Naive thymus-derived CD8-positive, alpha-beta T cell (primary cell): ENCODE measurements at regions not wholly inside any gene's neighbourhood (a gene's known extent, or its start where the extent isn't known, plus 50 kb on each side); places are given as distances from the start of the nearest gene placed in this dataset.

Experiments used
- ATAC-seq, 2 donors: fragments of 150-1000 bp; cut with Tn5 transposase in 1 of 2; sonication (Bioruptor Pico), chemical (Tn5 transposase) in 1 of 2; 1 replicate in 1 of 2; 2 replicates in 1 of 2; pipeline ENCODE4 v1.10.0; 2021; ENCODE audit warnings: mild to moderate bottlenecking in 2 of 2, moderate library complexity in 2 of 2
- POLR2A ChIA-PET: fragments of 350-600 bp; sonication (Branson Sonifier 250); formaldehyde crosslinking; loops from one replicate; lab custom pipeline; 2021; ENCODE audit warnings: antibody characterized with exemption; lab: Charles Lee
- DNase-seq, 10 donors: peaks; one replicate each; pipeline versions ENCODE4 v3.0.0 to v3.0.0-alpha.2; 2020 to 2022
- H3K27ac Mint-ChIP-seq, 10 donors: one replicate each; pipeline ENCODE4 v1.8.0; 2020 to 2022; ENCODE audit warnings: mild to moderate bottlenecking in 10 of 10, mixed read lengths in 10 of 10, moderate library complexity in 4 of 10, inconsistent platforms in 1 of 10
- H3K27me3 Mint-ChIP-seq, 5 donors: one replicate each; pipeline ENCODE4 v1.8.0; 2021 to 2022; ENCODE audit warnings: mixed read lengths in 5 of 5
- H3K36me3 Mint-ChIP-seq, 3 donors: one replicate each; pipeline ENCODE4 v1.8.0; 2020 to 2022; ENCODE audit warnings: mixed read lengths in 3 of 3, mild to moderate bottlenecking in 2 of 3, inconsistent platforms in 1 of 3
- H3K4me1 Mint-ChIP-seq, 4 donors: one replicate each; pipeline ENCODE4 v1.8.0; 2021 to 2022; ENCODE audit warnings: mixed read lengths in 4 of 4
- H3K4me3 Mint-ChIP-seq, 10 donors: one replicate each; pipeline ENCODE4 v1.8.0; 2020 to 2022; ENCODE audit warnings: mild to moderate bottlenecking in 10 of 10, mixed read lengths in 10 of 10, moderate library complexity in 6 of 10, inconsistent platforms in 1 of 10
- H3K9me3 Mint-ChIP-seq, 9 donors: one replicate each; pipeline ENCODE4 v1.8.0; 2020 to 2022; ENCODE audit warnings: mixed read lengths in 9 of 9, mild to moderate bottlenecking in 3 of 9, inconsistent platforms in 1 of 9, moderate library complexity in 1 of 9

DNA sequence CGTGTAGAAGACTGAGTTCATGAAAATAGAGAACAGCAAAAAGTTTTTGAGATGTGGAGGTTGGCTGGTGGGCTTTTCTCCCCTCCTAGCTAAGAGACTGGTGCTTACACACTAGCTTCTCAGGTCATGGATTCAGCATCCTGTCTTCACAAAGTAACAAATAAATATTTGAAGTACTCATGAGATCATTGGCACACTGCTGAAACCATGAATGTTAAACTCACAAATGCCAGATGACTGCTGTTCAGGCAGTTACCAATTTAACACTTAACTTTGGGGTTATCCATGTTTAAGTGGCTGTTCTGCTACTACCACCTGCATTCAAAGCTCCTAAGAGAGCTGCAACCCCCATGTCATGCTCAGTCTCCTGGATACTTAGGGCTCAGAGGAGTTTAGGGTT is 119.0 kb upstream of the BET1 start:
- ATAC-seq = no peak
- H3K36me3 Mint-ChIP-seq = no peaks in the 10 kb centered on the region
- no peak for DNase-seq
- H3K27me3 Mint-ChIP-seq = peaks cover 2 to 22% (median 16%) of the 10 kb centered on the region in 5 donors
- no peak overlapping the region for H3K27ac Mint-ChIP-seq
- no peaks in the 10 kb centered on the region for H3K4me1 Mint-ChIP-seq
- H3K9me3 Mint-ChIP-seq = no peaks in the 10 kb centered on the region
- H3K4me3 Mint-ChIP-seq = no peak overlapping the region
- POLR2A ChIA-PET = no interaction called here

- H3K4me3 Mint-ChIP-seq = no peak overlapping the region
- POLR2A ChIA-PET = no interaction called here
- ATAC-seq = no peak
These were observed 122.9 kb upstream of the BET1 start for GRCh38 chr7:94127026-94127425.

GRCh38 chr7:94128072-94128471 is 123.9 kb upstream of the BET1 start:
- Mint-ChIP-seq H3K4me1 (no peaks in the 10 kb centered on the region), H3K4me3 (no peak overlapping the region), H3K9me3 (no peaks in the 10 kb centered on the region), H3K27me3 (peaks cover 2 to 19% (median 10%) of the 10 kb centered on the region in 5 donors), H3K27ac (no peak overlapping the region), H3K36me3 (no peaks in the 10 kb centered on the region)
- POLR2A ChIA-PET = no interaction called here
- no peak for DNase-seq
- no peak for ATAC-seq

More at GRCh38 chr7:94127026-94127425, 122.9 kb upstream of the BET1 start:
- Mint-ChIP-seq H3K36me3 (no peaks in the 10 kb centered on the region), H3K27ac (no peak overlapping the region), H3K4me1 (no peaks in the 10 kb centered on the region), H3K9me3 (no peaks in the 10 kb centered on the region), H3K27me3 (peaks cover 2 to 23% (median 10%) of the 10 kb centered on the region in 5 donors)
- no peak for DNase-seq

DNA sequence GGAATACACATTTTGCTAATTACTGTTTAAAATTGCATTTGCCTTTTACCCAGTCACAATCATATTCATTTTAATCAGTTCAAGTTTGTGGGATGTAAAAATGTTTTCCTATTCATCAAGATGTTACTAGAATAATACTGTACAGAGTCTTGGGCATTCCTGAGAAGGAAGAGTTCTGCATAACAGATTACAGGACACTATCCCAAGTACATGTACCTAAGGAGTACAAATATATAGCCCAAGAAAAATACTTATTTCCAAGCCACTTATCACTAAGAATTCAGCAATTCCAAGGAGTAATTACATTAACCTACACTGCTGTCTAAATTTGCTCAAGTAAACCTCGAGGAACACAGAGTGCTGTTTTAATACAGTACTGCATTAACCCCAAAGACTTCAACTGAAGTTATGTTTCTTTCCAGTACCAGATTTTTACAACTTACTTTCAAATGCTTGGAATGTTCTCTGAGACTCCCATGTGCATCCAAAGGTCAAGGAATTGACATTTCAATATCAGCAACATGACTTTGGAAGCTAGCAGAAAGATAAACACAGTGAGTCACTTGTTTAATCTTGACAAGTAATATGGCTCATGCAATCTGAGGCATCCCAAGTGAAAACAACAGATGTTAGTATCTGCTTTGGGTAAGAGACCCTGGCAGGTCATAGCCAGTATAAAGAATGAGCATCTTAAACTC is 125.4 kb upstream of the BET1 start:
- Mint-ChIP-seq H3K27me3 (peaks cover 2 to 19% (median 10%) of the 10 kb centered on the region in 5 donors), H3K4me3 (no peak overlapping the region), H3K4me1 (no peaks in the 10 kb centered on the region), H3K36me3 (no peaks in the 10 kb centered on the region), H3K27ac (no peak overlapping the region), H3K9me3 (no peaks in the 10 kb centered on the region)
- POLR2A ChIA-PET = no interaction called here
- DNase-seq = no peak
- no peak for ATAC-seq

GRCh38 chr7:94130716-94131115 is 126.6 kb upstream of the BET1 start:
- Mint-ChIP-seq H3K27me3 (peaks cover 2 to 13% (median 10%) of the 10 kb centered on the region in 5 donors), H3K36me3 (no peaks in the 10 kb centered on the region), H3K4me3 (no peak overlapping the region), H3K4me1 (no peaks in the 10 kb centered on the region), H3K27ac (no peak overlapping the region), H3K9me3 (no peaks in the 10 kb centered on the region)
- POLR2A ChIA-PET = no interaction called here
- DNase-seq (no peak), ATAC-seq (no peak)

DNA sequence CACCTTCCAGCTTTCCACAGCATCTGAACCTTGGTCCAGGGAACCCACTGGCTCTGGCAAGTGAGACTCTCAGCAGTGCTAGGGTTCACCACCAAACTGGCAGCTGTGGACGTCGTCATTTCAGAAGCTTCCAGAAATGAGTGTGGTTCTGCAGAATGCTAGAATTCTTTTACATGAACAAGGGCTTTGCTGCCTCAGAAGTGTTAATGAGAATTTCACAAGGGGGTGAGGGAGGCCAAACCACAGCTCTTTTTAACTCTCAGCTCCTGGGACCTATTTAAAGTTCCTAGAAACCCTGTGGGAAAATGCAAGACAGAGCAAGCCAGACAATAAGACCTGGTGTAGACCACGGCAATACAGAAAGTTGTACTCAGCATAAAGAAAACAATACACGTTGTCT is 129.3 kb upstream of the BET1 start:
- H3K27me3 Mint-ChIP-seq = peaks cover 0 to 13% (median 6%) of the 10 kb centered on the region in 5 donors
- no peak overlapping the region for H3K27ac Mint-ChIP-seq
- H3K4me3 Mint-ChIP-seq = no peak overlapping the region
- no peaks in the 10 kb centered on the region for H3K36me3 Mint-ChIP-seq
- H3K9me3 Mint-ChIP-seq = no peaks in the 10 kb centered on the region
- H3K4me1 Mint-ChIP-seq = no peaks in the 10 kb centered on the region
- DNase-seq (no peak), ATAC-seq (no peak)
- POLR2A ChIA-PET = no interaction called here

- ATAC-seq = no peak
- Mint-ChIP-seq H3K4me3 (no peak overlapping the region), H3K27ac (no peak overlapping the region), H3K36me3 (no peaks in the 10 kb centered on the region), H3K27me3 (peaks cover 7 to 23% (median 14%) of the 10 kb centered on the region in 5 donors), H3K9me3 (no peaks in the 10 kb centered on the region), H3K4me1 (no peaks in the 10 kb centered on the region)
- POLR2A ChIA-PET = no interaction called here
- DNase-seq = no peak
These were observed 131.0 kb upstream of the BET1 start for GRCh38 chr7:94135180-94135579.

- Mint-ChIP-seq H3K4me3 (no peak overlapping the region), H3K9me3 (no peaks in the 10 kb centered on the region), H3K4me1 (no peaks in the 10 kb centered on the region), H3K27ac (no peak overlapping the region), H3K27me3 (peaks cover 8 to 18% (median 10%) of the 10 kb centered on the region in 5 donors), H3K36me3 (no peaks in the 10 kb centered on the region)
- DNase-seq (no peak), ATAC-seq (no peak)
- POLR2A ChIA-PET = no interaction called here
These were observed 138.1 kb upstream of the BET1 start for GRCh38 chr7:94142281-94142680.

DNA sequence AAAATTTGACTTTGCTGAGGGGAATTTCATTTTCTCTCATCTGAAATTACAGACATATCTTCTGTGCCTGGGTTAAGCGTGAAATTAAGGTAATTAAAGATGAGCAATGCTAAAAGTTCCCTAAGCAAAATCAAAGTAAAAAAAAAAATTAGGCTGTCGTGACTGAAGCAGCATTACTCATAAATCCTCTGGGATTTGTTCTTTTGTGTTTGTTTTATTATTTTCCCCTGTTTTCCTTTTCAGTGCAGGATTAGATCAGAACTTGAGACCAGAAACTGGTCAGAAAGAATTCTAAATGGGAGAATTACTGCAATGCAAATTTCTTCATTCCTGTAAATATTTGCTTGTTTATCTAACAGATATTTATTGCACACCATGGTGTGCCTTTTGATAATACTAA is 141.4 kb upstream of the BET1 start:
- POLR2A ChIA-PET = no interaction called here
- DNase-seq = no peak
- H3K27me3 Mint-ChIP-seq = peaks cover 4 to 22% (median 5%) of the 10 kb centered on the region in 5 donors

GRCh38 chr7:94146408-94146807 is 142.3 kb upstream of the BET1 start:
- no peaks in the 10 kb centered on the region for H3K36me3 Mint-ChIP-seq
- H3K9me3 Mint-ChIP-seq = no peaks in the 10 kb centered on the region
- no peak for ATAC-seq
- no peak overlapping the region for H3K27ac Mint-ChIP-seq
- no peaks in the 10 kb centered on the region for H3K4me1 Mint-ChIP-seq
- DNase-seq = no peak
- POLR2A ChIA-PET = no interaction called here
- no peak overlapping the region for H3K4me3 Mint-ChIP-seq
- peaks cover 4 to 22% (median 5%) of the 10 kb centered on the region in 5 donors for H3K27me3 Mint-ChIP-seq

More for the DNA sequence above, 141.4 kb upstream of the BET1 start:
- no peaks in the 10 kb centered on the region for H3K9me3 Mint-ChIP-seq
- H3K4me1 Mint-ChIP-seq = no peaks in the 10 kb centered on the region
- H3K27ac Mint-ChIP-seq = no peak overlapping the region
- H3K36me3 Mint-ChIP-seq = no peaks in the 10 kb centered on the region
- no peak for ATAC-seq
- H3K4me3 Mint-ChIP-seq = no peak overlapping the region

GRCh38 chr7:94149789-94150545 is 145.8 kb upstream of the BET1 start:
- Mint-ChIP-seq H3K9me3 (no peaks in the 10 kb centered on the region), H3K27me3 (peaks cover 2 to 22% (median 6%) of the 10 kb centered on the region in 5 donors), H3K36me3 (no peaks in the 10 kb centered on the region), H3K4me1 (no peaks in the 10 kb centered on the region), H3K4me3 (no peak overlapping the region), H3K27ac (no peak overlapping the region)
- no peak for ATAC-seq
- no peak for DNase-seq
- POLR2A ChIA-PET = no interaction called here

DNA sequence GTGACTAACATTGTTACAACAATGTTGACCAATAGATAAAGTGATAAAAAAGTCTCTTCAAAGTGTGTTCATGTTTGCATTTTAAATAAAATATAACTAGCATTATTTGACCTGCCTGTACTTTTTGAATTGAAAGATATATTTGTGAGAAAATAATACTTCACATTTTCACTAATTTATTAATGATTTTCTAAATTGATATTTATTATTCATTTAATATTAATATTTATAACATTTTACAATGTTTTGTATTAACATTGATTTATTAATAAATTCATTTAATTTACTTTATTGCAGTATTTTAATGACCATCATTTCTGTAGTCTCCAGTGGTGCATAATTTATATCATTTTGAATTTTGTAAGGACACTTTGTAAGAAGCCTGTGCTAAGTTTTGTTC is 150.0 kb upstream of the BET1 start:
- Mint-ChIP-seq H3K4me3 (no peak overlapping the region), H3K9me3 (peaks cover 0 to 3% (median 0%) of the 10 kb centered on the region in 9 donors), H3K27me3 (peaks cover 2 to 10% (median 4%) of the 10 kb centered on the region in 5 donors), H3K36me3 (no peaks in the 10 kb centered on the region), H3K4me1 (no peaks in the 10 kb centered on the region), H3K27ac (no peak overlapping the region)
- DNase-seq (no peak), ATAC-seq (no peak)
- POLR2A ChIA-PET = no interaction called here

DNA sequence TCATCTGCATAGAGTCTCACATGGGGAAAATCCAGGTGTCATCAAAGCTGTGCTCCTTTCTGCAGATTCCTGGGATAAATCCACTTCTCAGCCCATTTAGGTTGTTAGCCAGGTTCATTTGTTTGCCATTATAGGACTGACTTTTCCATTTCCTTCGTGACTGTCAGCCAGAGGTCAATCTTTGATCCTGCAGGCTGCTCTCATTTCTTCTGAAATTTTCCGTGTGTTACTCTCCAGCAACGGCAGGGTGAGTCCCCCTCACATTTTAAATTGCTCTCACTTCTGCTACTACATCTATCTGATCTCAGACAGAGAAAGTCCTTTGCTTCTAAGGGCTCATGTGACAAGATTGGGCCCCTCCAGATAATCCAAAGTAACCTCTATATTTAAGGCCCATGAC is 150.7 kb upstream of the BET1 start:
- Mint-ChIP-seq H3K27ac (no peak overlapping the region), H3K4me1 (no peaks in the 10 kb centered on the region), H3K27me3 (peaks cover 1 to 7% (median 4%) of the 10 kb centered on the region in 5 donors), H3K9me3 (peaks cover 0 to 3% (median 0%) of the 10 kb centered on the region in 9 donors), H3K36me3 (no peaks in the 10 kb centered on the region), H3K4me3 (no peak overlapping the region)
- POLR2A ChIA-PET = no interaction called here
- ATAC-seq (no peak), DNase-seq (no peak)
